GM23248 (cell line): ENCODE measurements at regions not wholly inside any gene's neighbourhood (a gene's known extent, or its start where the extent isn't known, plus 50 kb on each side); places are given as distances from the start of the nearest gene placed in this dataset.

Source experiments
- DNase-seq: peaks from one replicate; pipeline ENCODE4 v3.0.0-alpha.2; 2015
- H2AFZ ChIP-seq: fragments of 200-600 bp; sonication (generic); 2 replicates; pipeline ENCODE4 v1.6.1; 2016; ENCODE audit warnings: antibody characterized with exemption
- H3F3A ChIP-seq: fragments of 200-600 bp; sonication (generic); 2 replicates; pipeline ENCODE4 v1.6.1; 2016; ENCODE audit warnings: mild to moderate bottlenecking, antibody characterized with exemption, mixed run types; ENCODE audit not compliant: insufficient read depth
- H3K27ac ChIP-seq: fragments of 200-600 bp; sonication (generic); 2 replicates; pipeline ENCODE4 v1.5.1; 2016; ENCODE audit warnings: mild to moderate bottlenecking
- H3K27me3 ChIP-seq: fragments of 200-600 bp; sonication (generic); replicated peaks from 2 replicates; pipeline ENCODE4 v1.6.1; 2016; ENCODE audit warnings: mild to moderate bottlenecking; ENCODE audit not compliant: insufficient read depth
- H3K36me3 ChIP-seq: fragments of 200-600 bp; sonication (generic); 2 replicates; pipeline ENCODE4 v1.6.1; 2016; ENCODE audit warnings: low read depth, mild to moderate bottlenecking
- H3K4me1 ChIP-seq: fragments of 200-600 bp; sonication (generic); 2 replicates; pipeline ENCODE4 v1.6.1; 2016; ENCODE audit warnings: mild to moderate bottlenecking; ENCODE audit not compliant: insufficient read depth
- H3K4me2 ChIP-seq: fragments of 200-600 bp; sonication (generic); one replicate; pipeline ENCODE4 v1.6.1; 2016; ENCODE audit warnings: mild to moderate bottlenecking; ENCODE audit not compliant: unreplicated experiment
- H3K4me3 ChIP-seq: fragments of 200-600 bp; sonication (generic); 2 replicates; pipeline ENCODE4 v1.5.1; 2016; ENCODE audit warnings: mild to moderate bottlenecking
- H3K79me2 ChIP-seq: fragments of 200-600 bp; sonication (generic); 2 replicates; pipeline ENCODE4 v1.6.1; 2016; ENCODE audit warnings: mild to moderate bottlenecking; ENCODE audit not compliant: insufficient read depth
- H3K9ac ChIP-seq: fragments of 200-600 bp; sonication (generic); 2 replicates; pipeline ENCODE4 v1.6.1; 2016; ENCODE audit warnings: mild to moderate bottlenecking
- H3K9me2 ChIP-seq: fragments of 200-600 bp; sonication (generic); 2 replicates; pipeline ENCODE4 v1.6.1; 2016; ENCODE audit warnings: mixed run types, mild to moderate bottlenecking, moderate library complexity; ENCODE audit not compliant: insufficient read depth
- H3K9me3 ChIP-seq: fragments of 200-600 bp; sonication (generic); one replicate; pipeline ENCODE4 v1.6.1; 2017; ENCODE audit warnings: low read depth
- H4K20me1 ChIP-seq: fragments of 200-600 bp; sonication (generic); 2 replicates; pipeline ENCODE4 v1.6.0; 2016; ENCODE audit not compliant: insufficient read depth
- EZH2 ChIP-seq: fragments of 200-600 bp; sonication (generic); IDR thresholded peaks from 2 replicates; pipeline ENCODE4 v1.6.1; 2018; ENCODE audit warnings: antibody characterized with exemption, mild to moderate bottlenecking; ENCODE audit not compliant: insufficient read depth, poor library complexity, severe bottlenecking
- EZH2phosphoT487 ChIP-seq: fragments of 200-600 bp; sonication (generic); IDR thresholded peaks from 2 replicates; pipeline ENCODE4 v1.6.1; 2018; ENCODE audit warnings: antibody characterized with exemption, moderate library complexity, mild to moderate bottlenecking, low read depth; ENCODE audit not compliant: insufficient read depth
- WGBS, 2 experiments: methylation state at CpG; one replicate each; pipeline ENCODE4 v1.1.6; 2015 to 2017; ENCODE audit warnings: low lambda C conversion rate in 2 of 2, low coverage in 1 of 2; ENCODE audit errors: missing lambda C conversion rate in 2 of 2; 5-methylcytosine and 5-hydroxymethylcytosine counted together
- in situ Hi-C: fragments of 300-500 bp; cut with MboI; formaldehyde crosslinking; loops from 2 replicates; pipeline ENCODE4 v1.15.0; 2020

GRCh38 chr10:84890706-84891105 lies 562.3 kb downstream of the CCSER2 start:
- H3K9me3 ChIP-seq = no peaks in the 10 kb centered on the region
- H3K27me3 ChIP-seq = no peaks in the 10 kb centered on the region
- H3K36me3 ChIP-seq = no peaks in the 10 kb centered on the region
- no peak for TF ChIP-seq EZH2phosphoT487
- TF ChIP-seq EZH2 = no peak
- in situ Hi-C loops = no loop called here
- DNase-seq = no peak
- no peaks in the 10 kb centered on the region for H3K9me2 ChIP-seq
- H3K4me1 ChIP-seq = no peaks in the 10 kb centered on the region
- H4K20me1 ChIP-seq = no peaks in the 10 kb centered on the region
- no peak overlapping the region for H3K4me3 ChIP-seq
- H2AFZ ChIP-seq = no peak overlapping the region
- WGBS, 2 experiments = 2 to 3% methylated on average over 3 of the region's 3 CpGs
- no peak overlapping the region for H3K4me2 ChIP-seq
- no peak overlapping the region for H3K27ac ChIP-seq
- H3F3A ChIP-seq = no peaks in the 10 kb centered on the region
- no peak overlapping the region for H3K9ac ChIP-seq
- H3K79me2 ChIP-seq = no peaks in the 10 kb centered on the region

GRCh38 chr10:84891631-84892030 lies 563.2 kb downstream of the CCSER2 start:
- DNase-seq = no peak
- Histone ChIP-seq H3K9me3 (no peaks in the 10 kb centered on the region), H3K79me2 (no peaks in the 10 kb centered on the region), H3K4me2 (no peak overlapping the region), H3K4me3 (no peak overlapping the region), H2AFZ (no peak overlapping the region), H3K27me3 (no peaks in the 10 kb centered on the region), H4K20me1 (no peaks in the 10 kb centered on the region), H3K4me1 (no peaks in the 10 kb centered on the region), H3K9me2 (no peaks in the 10 kb centered on the region), H3F3A (no peaks in the 10 kb centered on the region), H3K36me3 (no peaks in the 10 kb centered on the region), H3K27ac (no peak overlapping the region), H3K9ac (no peak overlapping the region)
- in situ Hi-C loops = no loop called here
- no peak for TF ChIP-seq EZH2
- no peak for TF ChIP-seq EZH2phosphoT487
- 5 to 13% methylated on average over 4 of the region's 4 CpGs for WGBS, 2 experiments

DNA sequence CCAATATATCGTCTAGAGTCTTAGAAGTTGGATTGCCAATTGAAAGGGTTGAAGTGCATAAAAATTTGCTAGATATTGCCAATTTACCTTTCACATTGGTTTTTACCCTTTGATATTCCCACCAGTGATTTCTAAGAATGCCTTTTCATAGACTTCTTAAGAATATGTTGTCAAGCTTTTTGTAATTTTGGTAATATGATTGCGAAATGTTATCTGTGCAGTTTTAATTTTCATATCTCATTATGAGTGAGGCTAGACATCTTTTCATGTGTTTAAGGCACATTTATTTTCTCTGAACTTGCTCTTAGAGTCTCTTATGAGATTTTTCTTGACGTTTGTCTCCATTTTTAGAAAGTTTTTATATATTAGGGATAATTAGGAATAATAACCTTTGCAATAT lies 567.2 kb downstream of the CCSER2 start:
- H3K9me3 ChIP-seq = no peaks in the 10 kb centered on the region
- no peak overlapping the region for H3K4me2 ChIP-seq
- H3F3A ChIP-seq = no peaks in the 10 kb centered on the region
- no peaks in the 10 kb centered on the region for H3K79me2 ChIP-seq
- H3K9ac ChIP-seq = no peak overlapping the region
- H3K4me1 ChIP-seq = no peaks in the 10 kb centered on the region
- no peaks in the 10 kb centered on the region for H3K27me3 ChIP-seq
- H3K9me2 ChIP-seq = no peaks in the 10 kb centered on the region
- H3K27ac ChIP-seq = no peak overlapping the region
- no peaks in the 10 kb centered on the region for H4K20me1 ChIP-seq
- no peaks in the 10 kb centered on the region for H3K36me3 ChIP-seq
- H2AFZ ChIP-seq = no peak overlapping the region
- H3K4me3 ChIP-seq = no peak overlapping the region
- in situ Hi-C loops = no loop called here
- WGBS, 2 experiments = 4 to 5% methylated on average over 3 of the region's 3 CpGs
- TF ChIP-seq EZH2 (no peak), EZH2phosphoT487 (no peak)
- no peak for DNase-seq

DNA sequence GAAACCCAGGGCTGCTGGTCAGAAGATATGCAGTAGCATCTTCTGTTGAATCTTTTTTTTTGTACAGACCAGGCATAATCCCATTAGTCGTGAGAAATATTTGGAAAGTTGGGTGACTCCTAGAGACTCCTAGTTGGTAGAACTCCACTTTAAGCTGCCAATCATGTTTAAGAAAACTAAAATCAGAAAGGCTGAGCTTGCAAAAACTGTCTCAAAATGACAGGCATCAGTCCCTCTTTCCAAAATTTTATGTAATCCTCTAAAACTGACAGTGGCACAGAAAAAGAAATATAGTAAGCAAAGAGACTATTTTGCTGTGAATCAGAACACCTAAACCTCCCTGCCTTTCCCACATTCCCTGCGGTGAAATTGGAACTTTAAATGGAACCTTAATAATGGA lies 568.5 kb downstream of the CCSER2 start:
- TF ChIP-seq EZH2 (no peak), EZH2phosphoT487 (no peak)

DNA sequence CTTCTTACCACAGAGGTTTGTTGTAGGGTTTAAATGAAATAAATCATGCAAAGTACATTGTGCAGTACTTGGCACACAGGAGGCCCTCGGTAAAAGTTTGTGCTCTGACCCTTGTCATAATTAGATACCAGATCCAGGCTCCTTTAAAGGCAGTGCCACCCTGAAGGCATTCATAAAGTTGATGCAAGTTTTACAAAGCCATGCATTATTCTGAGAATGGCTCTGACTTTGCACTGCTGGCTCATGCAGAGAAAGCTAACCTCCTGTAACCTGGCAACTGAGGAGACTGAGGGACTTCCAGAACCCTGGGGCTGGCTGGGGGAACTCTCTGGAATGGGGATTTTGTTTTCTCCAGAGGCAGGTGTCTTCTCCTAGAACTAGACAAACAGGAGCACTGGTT lies 570.9 kb downstream of the CCSER2 start:
- no peak overlapping the region for H2AFZ ChIP-seq
- no peak for TF ChIP-seq EZH2
- no peak for TF ChIP-seq EZH2phosphoT487
- no peak for DNase-seq
- H3K9me2 ChIP-seq = no peaks in the 10 kb centered on the region
- no peaks in the 10 kb centered on the region for H3K27me3 ChIP-seq
- H4K20me1 ChIP-seq = no peaks in the 10 kb centered on the region
- H3K27ac ChIP-seq = no peak overlapping the region
- H3K4me2 ChIP-seq = no peak overlapping the region
- in situ Hi-C loops = no loop called here
- H3K4me1 ChIP-seq = no peaks in the 10 kb centered on the region
- H3K9ac ChIP-seq = no peak overlapping the region
- no peaks in the 10 kb centered on the region for H3K36me3 ChIP-seq
- H3K9me3 ChIP-seq = no peaks in the 10 kb centered on the region
- no peak overlapping the region for H3K4me3 ChIP-seq
- H3F3A ChIP-seq = no peaks in the 10 kb centered on the region
- 9 to 13% methylated on average over 1 of the region's 1 CpG for WGBS, 2 experiments
- no peaks in the 10 kb centered on the region for H3K79me2 ChIP-seq

More for the DNA sequence above, 568.5 kb downstream of the CCSER2 start:
- Histone ChIP-seq H3K4me3 (no peak overlapping the region), H3F3A (no peaks in the 10 kb centered on the region), H3K79me2 (no peaks in the 10 kb centered on the region), H2AFZ (no peak overlapping the region), H3K4me2 (no peak overlapping the region), H3K27me3 (no peaks in the 10 kb centered on the region), H3K9me3 (no peaks in the 10 kb centered on the region), H3K4me1 (no peaks in the 10 kb centered on the region), H4K20me1 (no peaks in the 10 kb centered on the region), H3K9me2 (no peaks in the 10 kb centered on the region), H3K9ac (no peak overlapping the region), H3K36me3 (no peaks in the 10 kb centered on the region), H3K27ac (no peak overlapping the region)
- in situ Hi-C loops = no loop called here
- DNase-seq = no peak
- WGBS, 2 experiments = 34 to 44% methylated on average over 2 of the region's 2 CpGs
